Mucosa of stomach (tissue), 1 donor: ENCODE measurements at regions not wholly inside any gene's neighbourhood (a gene's known extent, or its start where the extent isn't known, plus 50 kb on each side); places are given as distances from the start of the nearest gene placed in this dataset.

Source experiments
- H3K27me3 ChIP-seq: one replicate; pipeline ENCODE4 v1.7.0; 2013; ENCODE audit warnings: mild to moderate bottlenecking, low read length; ENCODE audit not compliant: control insufficient read depth, insufficient read depth
- H3K36me3 ChIP-seq: one replicate; pipeline ENCODE4 v1.7.0; 2013; ENCODE audit warnings: low read length; ENCODE audit not compliant: control insufficient read depth, insufficient read depth
- H3K4me1 ChIP-seq: one replicate; pipeline ENCODE4 v1.7.0; 2013; ENCODE audit warnings: mild to moderate bottlenecking, low read length; ENCODE audit not compliant: control insufficient read depth, insufficient read depth
- H3K4me3 ChIP-seq: one replicate; pipeline ENCODE4 v1.7.0; 2013; ENCODE audit warnings: low read length
- H3K9ac ChIP-seq: one replicate; pipeline ENCODE4 v1.7.0; 2013; ENCODE audit warnings: mild to moderate bottlenecking, low read length, moderate library complexity
- H3K9me3 ChIP-seq: one replicate; pipeline ENCODE4 v1.7.0; 2013; ENCODE audit warnings: mild to moderate bottlenecking, low read length, moderate library complexity; ENCODE audit not compliant: control insufficient read depth
- donor health status: Pancreatic carcinoma.

DNA sequence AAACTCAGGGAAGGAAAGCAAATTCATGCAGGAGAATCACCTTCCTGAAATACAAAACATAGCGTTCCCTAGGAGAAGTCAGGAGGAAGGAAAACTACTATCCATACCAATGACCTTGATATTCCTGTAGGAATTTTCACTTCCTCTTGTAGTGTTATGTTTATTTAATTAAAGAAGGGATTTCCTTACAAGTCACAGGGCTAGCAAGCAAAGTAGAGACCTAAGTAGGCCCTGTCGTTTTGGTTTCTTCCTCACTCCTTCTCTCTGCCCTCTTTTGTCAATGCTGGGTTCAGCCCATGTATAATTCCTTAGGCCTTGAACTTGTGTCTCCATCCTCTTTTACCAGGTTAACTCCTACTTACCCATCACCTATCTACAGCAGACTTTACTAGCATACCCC lies 435.2 kb upstream of the LRATD1 start:
- no peak overlapping the region for H3K9ac ChIP-seq
- H3K4me1 ChIP-seq, result no peaks in the 10 kb centered on the region
- no peaks in the 10 kb centered on the region for H3K27me3 ChIP-seq
- no peaks in the 10 kb centered on the region for H3K9me3 ChIP-seq
- H3K36me3 ChIP-seq, result no peaks in the 10 kb centered on the region
- H3K4me3 ChIP-seq, result no peak overlapping the region

- H3K9ac ChIP-seq, result no peak overlapping the region
- H3K4me3 ChIP-seq, result no peak overlapping the region
- H3K36me3 ChIP-seq, result no peaks in the 10 kb centered on the region
- no peaks in the 10 kb centered on the region for H3K27me3 ChIP-seq
- H3K4me1 ChIP-seq, result no peaks in the 10 kb centered on the region
- H3K9me3 ChIP-seq, result no peaks in the 10 kb centered on the region
Observed at GRCh38 chr2:14199040-14199439, 433.5 kb upstream of the LRATD1 start.

- no peak overlapping the region for H3K9ac ChIP-seq
- H3K4me3 ChIP-seq, result no peak overlapping the region
- no peaks in the 10 kb centered on the region for H3K36me3 ChIP-seq
- H3K9me3 ChIP-seq, result no peaks in the 10 kb centered on the region
- H3K4me1 ChIP-seq, result no peaks in the 10 kb centered on the region
- H3K27me3 ChIP-seq, result no peaks in the 10 kb centered on the region
Observed at GRCh38 chr2:14219306-14219705, 413.2 kb upstream of the LRATD1 start.

DNA sequence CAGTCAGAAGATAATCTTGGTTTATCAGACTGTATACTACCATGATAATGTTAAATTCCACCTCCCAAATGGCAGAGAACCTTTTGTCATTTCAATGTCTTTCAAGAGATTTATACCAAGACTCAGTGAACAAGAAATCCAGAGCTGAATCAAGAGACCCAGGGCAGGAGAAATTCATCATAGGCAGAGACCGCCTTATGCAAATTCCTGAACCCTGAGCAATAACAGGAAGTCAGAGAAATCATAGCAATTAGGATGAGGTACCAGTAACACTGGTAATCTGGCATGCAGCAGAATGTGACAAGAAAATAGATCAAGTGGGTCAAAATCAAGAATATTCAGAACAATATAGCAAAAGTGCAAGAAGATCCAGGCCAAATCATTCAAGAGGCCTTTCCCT lies 412.4 kb upstream of the LRATD1 start:
- no peaks in the 10 kb centered on the region for H3K27me3 ChIP-seq
- H3K9me3 ChIP-seq, result no peaks in the 10 kb centered on the region
- H3K36me3 ChIP-seq, result no peaks in the 10 kb centered on the region
- no peak overlapping the region for H3K4me3 ChIP-seq
- H3K4me1 ChIP-seq, result no peaks in the 10 kb centered on the region
- no peak overlapping the region for H3K9ac ChIP-seq

GRCh38 chr2:14221466-14221865 lies 411.1 kb upstream of the LRATD1 start:
- H3K9me3 ChIP-seq, result no peaks in the 10 kb centered on the region
- no peak overlapping the region for H3K9ac ChIP-seq
- no peaks in the 10 kb centered on the region for H3K27me3 ChIP-seq
- no peak overlapping the region for H3K4me3 ChIP-seq
- H3K36me3 ChIP-seq, result no peaks in the 10 kb centered on the region
- no peaks in the 10 kb centered on the region for H3K4me1 ChIP-seq

DNA sequence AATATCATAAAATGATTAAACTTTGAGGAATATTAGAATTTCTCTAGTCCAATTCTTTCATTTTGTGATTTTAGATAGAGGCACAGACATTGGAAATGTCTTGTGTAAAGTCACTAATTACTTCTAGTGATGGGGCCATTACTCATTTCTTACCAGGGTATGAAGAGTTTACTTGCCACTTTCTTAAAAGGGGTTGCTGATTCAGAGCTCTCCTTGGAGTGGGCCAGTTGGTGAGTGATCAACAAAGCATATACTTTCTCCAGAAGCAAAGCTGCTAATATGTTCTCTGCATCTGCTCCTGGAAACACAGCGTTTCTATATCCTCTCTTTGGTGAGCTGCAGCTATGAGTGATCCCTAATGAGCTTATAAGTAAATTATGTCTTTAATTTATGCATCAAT lies 408.9 kb upstream of the LRATD1 start:
- no peaks in the 10 kb centered on the region for H3K27me3 ChIP-seq
- H3K9ac ChIP-seq, result no peak overlapping the region
- H3K4me1 ChIP-seq, result no peaks in the 10 kb centered on the region
- no peaks in the 10 kb centered on the region for H3K9me3 ChIP-seq
- H3K4me3 ChIP-seq, result no peak overlapping the region
- H3K36me3 ChIP-seq, result no peaks in the 10 kb centered on the region

DNA sequence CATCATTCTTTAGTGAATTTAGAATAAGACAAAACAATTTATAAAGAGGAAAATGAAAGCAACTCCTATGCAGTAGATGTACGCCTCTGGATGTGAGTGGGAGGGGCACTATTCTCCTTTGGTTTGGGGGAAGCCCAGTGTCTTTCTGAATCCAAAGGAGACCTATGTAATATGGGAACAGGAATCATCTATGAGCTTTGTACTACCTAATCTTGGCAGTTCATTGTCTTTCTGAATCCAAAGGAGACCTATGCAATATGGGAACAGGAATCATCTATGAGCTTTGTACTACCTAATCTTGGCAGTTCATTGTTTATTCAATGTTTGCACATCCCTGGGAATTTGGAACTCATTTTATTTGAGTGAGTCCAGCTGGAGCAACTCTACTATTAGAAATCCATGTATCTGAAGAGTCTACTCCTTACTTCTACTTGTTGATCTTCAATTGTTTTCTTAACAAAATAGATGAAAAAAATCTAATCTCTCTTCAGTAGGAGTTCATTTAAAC lies 401.1 kb upstream of the LRATD1 start:
- no peak overlapping the region for H3K4me3 ChIP-seq
- H3K27me3 ChIP-seq, result no peaks in the 10 kb centered on the region
- no peaks in the 10 kb centered on the region for H3K4me1 ChIP-seq
- H3K36me3 ChIP-seq, result no peaks in the 10 kb centered on the region
- H3K9me3 ChIP-seq, result no peaks in the 10 kb centered on the region
- H3K9ac ChIP-seq, result no peak overlapping the region

DNA sequence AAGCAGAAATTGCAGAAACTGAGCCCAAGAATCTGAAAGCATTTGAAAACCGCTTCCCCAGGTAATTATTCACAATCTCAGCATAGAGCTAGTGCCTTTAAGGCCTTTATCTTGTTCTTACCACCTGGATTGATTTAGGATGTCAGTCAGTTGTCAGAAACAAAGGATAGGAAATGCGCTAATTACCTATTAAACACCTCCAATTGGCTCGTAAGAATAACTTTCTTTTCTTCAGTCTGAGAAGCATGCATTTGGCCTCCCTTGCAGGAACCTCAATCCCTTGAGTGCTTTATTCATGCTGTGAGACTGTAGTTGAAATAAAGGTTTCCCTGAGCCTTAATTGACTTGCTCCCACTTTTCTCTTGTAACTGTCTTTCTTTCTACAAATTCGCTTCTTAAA lies 400.3 kb upstream of the LRATD1 start:
- no peaks in the 10 kb centered on the region for H3K27me3 ChIP-seq
- H3K36me3 ChIP-seq, result no peaks in the 10 kb centered on the region
- no peak overlapping the region for H3K4me3 ChIP-seq
- H3K9me3 ChIP-seq, result no peaks in the 10 kb centered on the region
- H3K9ac ChIP-seq, result no peak overlapping the region
- H3K4me1 ChIP-seq, result no peaks in the 10 kb centered on the region

GRCh38 chr2:14234911-14235310 lies 397.6 kb upstream of the LRATD1 start:
- no peaks in the 10 kb centered on the region for H3K27me3 ChIP-seq
- H3K4me3 ChIP-seq, result no peak overlapping the region
- no peak overlapping the region for H3K9ac ChIP-seq
- H3K4me1 ChIP-seq, result no peaks in the 10 kb centered on the region
- no peaks in the 10 kb centered on the region for H3K9me3 ChIP-seq
- H3K36me3 ChIP-seq, result no peaks in the 10 kb centered on the region

- Histone ChIP-seq H3K4me3 (no peak overlapping the region), H3K36me3 (no peaks in the 10 kb centered on the region), H3K9ac (no peak overlapping the region), H3K27me3 (no peaks in the 10 kb centered on the region), H3K4me1 (no peaks in the 10 kb centered on the region), H3K9me3 (no peaks in the 10 kb centered on the region)
Observed at GRCh38 chr2:14235667-14236066, 396.9 kb upstream of the LRATD1 start.

DNA sequence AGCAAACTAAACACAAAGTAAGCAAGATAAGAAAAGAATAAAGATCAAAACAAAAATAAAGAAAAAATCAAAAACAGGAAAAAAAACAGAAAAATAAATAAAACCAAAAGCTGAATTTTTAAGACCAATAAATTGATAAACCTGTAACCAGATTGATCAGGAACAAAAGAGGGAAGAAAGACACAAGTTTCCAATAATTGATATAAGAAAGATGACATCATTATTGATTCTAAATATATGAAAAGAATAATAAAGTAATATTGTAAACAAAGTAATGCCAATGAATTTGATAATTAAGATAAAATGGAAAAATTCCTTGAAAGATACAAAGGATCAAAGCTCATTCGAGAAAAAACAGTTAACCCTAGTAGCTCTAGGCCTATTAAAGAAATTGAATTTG lies 394.6 kb upstream of the LRATD1 start:
- no peaks in the 10 kb centered on the region for H3K27me3 ChIP-seq
- no peaks in the 10 kb centered on the region for H3K9me3 ChIP-seq
- no peak overlapping the region for H3K9ac ChIP-seq
- no peaks in the 10 kb centered on the region for H3K36me3 ChIP-seq
- no peaks in the 10 kb centered on the region for H3K4me1 ChIP-seq
- H3K4me3 ChIP-seq, result no peak overlapping the region

DNA sequence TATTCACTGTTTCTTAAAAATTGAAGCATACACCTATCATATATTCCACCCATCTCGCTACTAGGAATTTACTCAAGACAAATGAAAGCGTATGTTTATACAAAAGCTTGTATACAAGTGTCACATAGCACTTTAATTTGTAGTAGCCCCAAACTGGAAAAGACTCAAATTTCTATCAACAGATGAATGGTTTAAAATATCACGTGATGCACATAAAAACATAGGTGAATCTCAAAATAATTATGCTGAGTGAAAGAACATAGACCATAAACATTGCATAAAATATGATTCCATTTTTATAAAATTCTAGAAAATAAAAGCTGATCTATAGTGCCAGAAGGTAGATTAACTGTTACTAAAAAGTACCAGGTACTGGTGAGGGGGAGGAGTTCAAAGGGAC lies 392.9 kb upstream of the LRATD1 start:
- no peaks in the 10 kb centered on the region for H3K27me3 ChIP-seq
- H3K4me1 ChIP-seq, result no peaks in the 10 kb centered on the region
- H3K9ac ChIP-seq, result no peak overlapping the region
- no peaks in the 10 kb centered on the region for H3K9me3 ChIP-seq
- H3K4me3 ChIP-seq, result no peak overlapping the region
- H3K36me3 ChIP-seq, result no peaks in the 10 kb centered on the region

DNA sequence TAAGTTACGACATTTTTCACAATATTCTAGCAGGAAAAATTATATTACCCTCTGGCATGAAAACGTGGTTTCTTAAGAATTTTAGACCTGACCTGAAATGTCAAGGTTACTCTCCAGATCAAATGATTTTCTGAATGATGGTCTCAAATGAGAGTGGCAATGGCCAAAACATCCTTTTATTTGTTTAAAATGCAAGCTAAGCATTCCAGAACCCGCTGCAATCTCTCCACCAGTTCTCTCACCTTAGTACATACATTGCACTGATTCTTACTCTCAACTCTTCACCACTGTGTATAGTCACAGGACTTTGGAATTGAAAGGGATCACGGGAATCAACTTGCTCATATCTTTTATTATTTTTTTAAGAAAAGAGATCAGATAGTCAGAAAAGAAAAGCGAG lies 391.6 kb upstream of the LRATD1 start:
- no peaks in the 10 kb centered on the region for H3K27me3 ChIP-seq
- H3K4me3 ChIP-seq, result no peak overlapping the region

More for the DNA sequence above, 391.6 kb upstream of the LRATD1 start:
- H3K36me3 ChIP-seq, result no peaks in the 10 kb centered on the region
- no peaks in the 10 kb centered on the region for H3K4me1 ChIP-seq
- no peaks in the 10 kb centered on the region for H3K9me3 ChIP-seq
- no peak overlapping the region for H3K9ac ChIP-seq
